H1 (cell line): ENCODE measurements at regions not wholly inside any gene's neighbourhood (a gene's known extent, or its start where the extent isn't known, plus 50 kb on each side); places are given as distances from the start of the nearest gene placed in this dataset.
"Not testable (repeated sequence)": the region's sequence is repeated elsewhere in the genome, so short reads cannot be mapped to it uniquely, and the experiment has no call there.

ENCODE experiments used
- CTCF ChIA-PET: fragments of 300-600 bp; sonication (Branson Sonifier 250); formaldehyde crosslinking; loops from one replicate; lab custom pipeline; 2021; ENCODE audit not compliant: partially characterized antibody; lab: Charles Lee
- POLR2A ChIA-PET: fragments of 300-600 bp; sonication (Branson Sonifier 250); formaldehyde crosslinking; loops from one replicate; lab custom pipeline; 2021; ENCODE audit warnings: inconsistent platforms; ENCODE audit not compliant: partially characterized antibody; lab: Charles Lee
- DNase-seq, 2 experiments: peaks; one replicate each; pipeline versions ENCODE4 v3.0.0 to v3.0.0-alpha.2; 2010 to 2022; ENCODE audit warnings: low spot score in 2 of 2, low read depth in 1 of 2, mixed read lengths in 1 of 2
- FAIRE-seq: peaks from 2 replicates; lab custom pipeline; 2011; peaks lifted over from hg19 to GRCh38; lab: Jason Lieb, UNC
- H2AFZ ChIP-seq: 2 replicates; pipeline ENCODE4 v1.8.1; 2012; ENCODE audit warnings: low read length, inconsistent platforms
- H2AK5ac ChIP-seq: 2 replicates; pipeline ENCODE4 v1.6.1; 2013; ENCODE audit warnings: low read depth, low read length
- H2BK120ac ChIP-seq: replicated peaks from 2 replicates; pipeline ENCODE3; 2013; ENCODE audit warnings: low read depth, low read length, inconsistent platforms
- H2BK12ac ChIP-seq: 2 replicates; pipeline ENCODE4 v1.6.1; 2013; ENCODE audit warnings: low read depth, low read length
- H2BK15ac ChIP-seq: 2 replicates; pipeline ENCODE4 v1.6.1; 2013; ENCODE audit warnings: low read length
- H2BK20ac ChIP-seq: 2 replicates; pipeline ENCODE4 v1.6.1; 2013; ENCODE audit warnings: low read length
- H2BK5ac ChIP-seq: 2 replicates; pipeline ENCODE4 v1.6.1; 2013; ENCODE audit warnings: low read depth, low read length
- H3K14ac ChIP-seq: 2 replicates; pipeline ENCODE4 v1.6.1; 2013; ENCODE audit warnings: inconsistent platforms; ENCODE audit not compliant: insufficient read length
- H3K18ac ChIP-seq: 2 replicates; pipeline ENCODE4 v1.6.1; 2013; ENCODE audit warnings: low read length; ENCODE audit errors: extremely low read depth
- H3K23ac ChIP-seq: 2 replicates; pipeline ENCODE4 v1.6.1; 2013; ENCODE audit warnings: inconsistent platforms; ENCODE audit not compliant: insufficient read length
- H3K23me2 ChIP-seq: 2 replicates; pipeline ENCODE4 v1.6.1; 2013; ENCODE audit warnings: low read depth, low read length
- H3K27ac ChIP-seq: 2 replicates; pipeline ENCODE4 v1.6.1; 2011; ENCODE audit warnings: low read depth, low read length, inconsistent platforms
- H3K27me3 ChIP-seq, 4 experiments: replicated peaks in 1 of 4; 1 replicate in 1 of 4; 2 replicates in 3 of 4; pipeline versions ENCODE4 v1.6.1 to v1.8.1; 2011 to 2013; ENCODE audit warnings: low read length in 3 of 4, mild to moderate bottlenecking in 3 of 4, inconsistent platforms in 2 of 4, mixed read lengths in 2 of 4, moderate library complexity in 1 of 4; ENCODE audit not compliant: control insufficient read depth in 3 of 4, insufficient read depth in 3 of 4; ENCODE audit errors: extremely low read depth in 1 of 4
- H3K36me3 ChIP-seq, 4 experiments: 2 replicates each; pipeline versions ENCODE4 v1.6.1 to v1.8.1; 2011 to 2013; ENCODE audit warnings: mild to moderate bottlenecking in 4 of 4, low read length in 3 of 4, moderate library complexity in 2 of 4, control low read depth in 1 of 4, inconsistent platforms in 1 of 4; ENCODE audit not compliant: insufficient read depth in 4 of 4, control insufficient read depth in 2 of 4
- H3K4ac ChIP-seq: replicated peaks from 2 replicates; pipeline ENCODE3; 2013; ENCODE audit warnings: low read length, low read depth, mixed read lengths, inconsistent platforms; ENCODE audit not compliant: insufficient read length
- H3K4me1 ChIP-seq, 4 experiments: replicated peaks in 1 of 4; 1 replicate in 1 of 4; 2 replicates in 3 of 4; pipeline versions ENCODE4 v1.6.1 to v1.8.1; 2011 to 2013; ENCODE audit warnings: low read length in 3 of 4, inconsistent platforms in 2 of 4, mixed read lengths in 1 of 4; ENCODE audit not compliant: insufficient read depth in 4 of 4, control insufficient read depth in 3 of 4
- H3K4me2 ChIP-seq, 2 experiments: 2 replicates each; pipeline versions ENCODE4 v1.6.1 to v1.8.1; 2011 to 2013; ENCODE audit warnings: low read depth in 2 of 2, low read length in 2 of 2, control low read depth in 1 of 2, inconsistent platforms in 1 of 2, mild to moderate bottlenecking in 1 of 2; ENCODE audit not compliant: insufficient read depth in 1 of 2
- H3K4me3 ChIP-seq, 4 experiments: fragments of 200-600, 300-600 bp in 1 of 4; sonication (generic), shearing (Covaris generic), sonication (Bioruptor Twin) in 1 of 4; 2 replicates each; pipeline versions ENCODE4 v1.5.1 to v1.8.1; 2011 to 2016; ENCODE audit warnings: low read length in 4 of 4, low read depth in 3 of 4, control low read depth in 2 of 4, inconsistent platforms in 2 of 4, mild to moderate bottlenecking in 2 of 4, mixed read lengths in 1 of 4, moderate library complexity in 1 of 4; ENCODE audit not compliant: insufficient read depth in 2 of 4; ENCODE audit errors: extremely low read depth in 1 of 4
- H3K56ac ChIP-seq: replicated peaks from 2 replicates; pipeline ENCODE3; 2013; ENCODE audit warnings: low read depth, mild to moderate bottlenecking, mixed read lengths, low read length, inconsistent platforms; ENCODE audit not compliant: insufficient read length
- H3K79me1 ChIP-seq: 2 replicates; pipeline ENCODE4 v1.6.1; 2013; ENCODE audit warnings: low read depth, low read length, control low read depth
- H3K79me2 ChIP-seq, 2 experiments: 2 replicates each; pipeline versions ENCODE4 v1.6.1 to v1.8.1; 2012 to 2013; ENCODE audit warnings: low read length in 2 of 2, mild to moderate bottlenecking in 2 of 2, inconsistent platforms in 1 of 2; ENCODE audit not compliant: insufficient read depth in 2 of 2, control insufficient read depth in 1 of 2
- H3K9ac ChIP-seq, 4 experiments: replicated peaks in 1 of 4; 1 replicate in 1 of 4; 2 replicates in 3 of 4; pipeline versions ENCODE4 v1.6.1 to v1.8.1; 2011 to 2013; ENCODE audit warnings: low read depth in 3 of 4, low read length in 3 of 4, control low read depth in 2 of 4, mild to moderate bottlenecking in 2 of 4, moderate library complexity in 2 of 4, inconsistent platforms in 1 of 4; ENCODE audit errors: extremely low read depth in 1 of 4
- H3K9me3 ChIP-seq, 2 experiments: 2 replicates each; pipeline versions ENCODE4 v1.6.1 to v1.8.1; 2012 to 2013; ENCODE audit warnings: mild to moderate bottlenecking in 2 of 2, moderate library complexity in 2 of 2, control low read depth in 1 of 2, inconsistent platforms in 1 of 2, low read depth in 1 of 2, low read length in 1 of 2, mixed read lengths in 1 of 2; ENCODE audit not compliant: insufficient read depth in 2 of 2
- H4K20me1 ChIP-seq, 2 experiments: replicated peaks in 1 of 2; 2 replicates each; pipeline versions ENCODE3 to v1.8.1; 2011 to 2013; ENCODE audit warnings: inconsistent platforms in 2 of 2, low read length in 2 of 2, mild to moderate bottlenecking in 1 of 2; ENCODE audit not compliant: insufficient read depth in 2 of 2, control insufficient read depth in 1 of 2
- H4K5ac ChIP-seq: 2 replicates; pipeline ENCODE4 v1.6.1; 2013; ENCODE audit warnings: low read length, low read depth, mixed read lengths, inconsistent platforms; ENCODE audit not compliant: insufficient read length
- H4K8ac ChIP-seq: 2 replicates; pipeline ENCODE4 v1.8.0; 2013; ENCODE audit warnings: mild to moderate bottlenecking, moderate library complexity, low read length, inconsistent platforms; ENCODE audit not compliant: insufficient read depth; ENCODE audit errors: extremely low read depth
- H4K91ac ChIP-seq: replicated peaks from 2 replicates; pipeline ENCODE3; 2013; ENCODE audit warnings: low read length, mixed read lengths, inconsistent platforms; ENCODE audit not compliant: insufficient read length
- WGBS, 2 experiments: shearing (Covaris generic) in 1 of 2; methylation state at CpG; one replicate each; pipeline versions ENCODE4 v1.1.6 to v1.1.7; 2013 to 2015; ENCODE audit warnings: low lambda C conversion rate in 2 of 2, mixed read lengths in 2 of 2, inconsistent platforms in 1 of 2, low coverage in 1 of 2, missing lambda C conversion rate in 1 of 2; ENCODE audit not compliant: insufficient replicate concordance in 2 of 2, insufficient coverage in 1 of 2, insufficient read length in 1 of 2; ENCODE audit errors: extremely low coverage in 1 of 2, missing lambda C conversion rate in 1 of 2; 5-methylcytosine and 5-hydroxymethylcytosine counted together

GRCh38 chr7:79767192-79767591 is 313.7 kb upstream of the MAGI2 start:
- H3K79me1 ChIP-seq, H3K36me3 ChIP-seq, POLR2A ChIA-PET, H3K14ac ChIP-seq, H2BK5ac ChIP-seq, H3K9ac ChIP-seq, H3K27ac ChIP-seq, H4K91ac ChIP-seq, H3K56ac ChIP-seq, FAIRE-seq, H2AFZ ChIP-seq, H2AK5ac ChIP-seq, H2BK12ac ChIP-seq, H2BK15ac ChIP-seq, H3K9me3 ChIP-seq, H3K27me3 ChIP-seq, H2BK120ac ChIP-seq, H3K23me2 ChIP-seq, H3K18ac ChIP-seq, H3K4me1 ChIP-seq, H3K23ac ChIP-seq, H3K4me3 ChIP-seq, DNase-seq, H4K8ac ChIP-seq, CTCF ChIA-PET, H2BK20ac ChIP-seq, H4K20me1 ChIP-seq, H3K79me2 ChIP-seq, H3K4ac ChIP-seq, H4K5ac ChIP-seq, H3K4me2 ChIP-seq: not testable (repeated sequence)
- 87% methylated on average over 13 of the region's 14 CpGs; no CpG with 5 or more reads in 1 of the 2 experiments for WGBS, 2 experiments
